GM21515 (cell line): ENCODE measurements at regions not wholly inside any gene's neighbourhood (a gene's known extent, or its start where the extent isn't known, plus 50 kb on each side); places are given as distances from the start of the nearest gene placed in this dataset.

Experiments
- ATAC-seq: cut with Tn5 transposase; IDR thresholded peaks from one replicate; pipeline ENCODE4 v1.9.1; 2021; ENCODE audit not compliant: unreplicated experiment

DNA sequence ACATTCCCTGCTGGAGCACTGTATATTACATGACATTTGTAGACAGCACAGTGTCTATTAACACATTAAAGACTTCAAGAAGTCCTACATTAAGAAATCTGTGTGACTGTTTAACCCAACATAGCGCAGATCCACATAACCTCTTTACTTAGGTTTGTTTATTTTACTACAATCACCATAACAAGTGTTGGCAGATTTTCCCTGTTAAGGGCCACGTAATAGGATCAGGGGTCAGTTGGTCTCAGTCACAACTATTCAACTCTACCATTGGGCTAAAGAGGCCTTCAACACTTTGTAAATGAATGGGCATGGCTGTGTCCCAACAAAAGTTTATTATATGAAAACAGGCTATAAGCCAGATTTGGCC is 51.3 kb upstream of the ADORA2B start:
- no peak for ATAC-seq

DNA sequence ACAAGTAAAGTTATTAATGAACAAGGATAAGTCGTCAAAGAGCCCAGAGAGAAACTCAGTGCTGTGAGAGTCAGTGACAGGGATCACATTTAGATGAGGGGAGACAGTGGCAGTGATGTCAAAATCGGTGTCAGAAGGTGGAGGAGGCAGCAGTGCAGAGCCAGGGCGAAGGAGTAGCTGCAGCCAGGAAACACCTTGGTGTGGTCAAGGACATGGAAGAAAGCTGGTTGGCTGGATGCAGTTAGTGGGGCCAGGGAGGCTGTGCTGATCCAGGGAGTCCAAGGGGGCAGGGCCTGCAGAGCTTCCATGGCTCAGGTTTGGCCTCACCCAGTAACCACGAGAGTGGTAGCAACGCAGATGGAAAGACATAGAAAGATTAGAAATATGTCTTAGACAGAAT is 50.7 kb upstream of the ADORA2B start:
- ATAC-seq, result no peak

DNA sequence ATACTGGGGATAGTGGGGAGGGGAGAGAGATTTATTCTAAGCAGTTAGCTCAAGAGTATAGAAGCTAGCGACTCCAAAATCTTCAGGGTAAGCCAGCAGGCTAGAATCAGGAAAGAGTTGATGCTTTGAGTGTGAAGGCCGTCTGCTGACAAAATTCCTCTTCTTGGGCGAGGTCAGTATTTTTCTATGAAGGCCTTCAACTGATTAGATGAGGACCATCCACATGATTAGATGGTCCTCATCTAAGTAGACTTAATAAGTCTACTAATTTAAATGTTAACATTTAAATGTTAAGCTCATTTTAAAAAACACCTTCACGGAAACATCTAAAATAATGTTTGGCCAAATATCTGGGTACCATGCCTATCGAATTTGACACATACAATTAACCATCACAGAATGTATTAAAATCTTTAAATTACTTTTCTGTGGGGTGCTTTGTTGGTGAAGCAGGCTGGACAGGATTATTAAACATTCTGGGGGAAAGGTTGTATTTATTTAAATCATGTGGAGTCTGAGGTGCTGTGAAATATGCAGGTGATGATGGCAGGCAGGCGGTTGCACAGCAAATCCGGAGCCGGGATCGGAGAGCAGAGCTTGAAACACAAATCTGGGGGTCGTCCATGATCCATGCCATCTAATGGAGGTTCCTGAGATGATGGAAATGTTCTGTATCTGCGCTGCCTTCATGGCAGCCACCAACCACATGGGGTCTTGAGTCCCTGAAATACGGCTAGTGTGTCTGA is 49.8 kb upstream of the ADORA2B start:
- ATAC-seq, result no peak
